CD14-positive monocyte (primary cell): ENCODE measurements at regions not wholly inside any gene's neighbourhood (a gene's known extent, or its start where the extent isn't known, plus 50 kb on each side); places are given as distances from the start of the nearest gene placed in this dataset.

ENCODE experiments used
- DNase-seq, 3 donors: peaks; one replicate each; pipeline ENCODE4 v3.0.0-alpha.2; 2011 to 2022
- H2AFZ ChIP-seq: 2 replicates; pipeline ENCODE4 v1.6.0; 2012; ENCODE audit warnings: mild to moderate bottlenecking, low read depth, low read length, inconsistent platforms; ENCODE audit not compliant: insufficient read depth, poor library complexity, severe bottlenecking
- H3K27ac ChIP-seq, 2 donors: 1 replicate in 1 of 2; 2 replicates in 1 of 2; pipeline ENCODE4 v1.5.1; 2012 to 2013; ENCODE audit warnings: low read length in 2 of 2, control low read depth in 1 of 2, inconsistent platforms in 1 of 2, low read depth in 1 of 2, mild to moderate bottlenecking in 1 of 2
- H3K27me3 ChIP-seq, 2 donors: one replicate each; pipeline versions ENCODE4 v1.6.0 to v1.6.1; 2011 to 2013; ENCODE audit warnings: low read length in 2 of 2; ENCODE audit not compliant: control insufficient read depth in 2 of 2, insufficient read depth in 2 of 2
- H3K36me3 ChIP-seq, 2 donors: replicated peaks in 1 of 2; 1 replicate in 1 of 2; 2 replicates in 1 of 2; pipeline versions ENCODE4 v1.5.1 to v1.6.1; 2012 to 2013; ENCODE audit warnings: low read length in 2 of 2, control low read depth in 1 of 2, inconsistent platforms in 1 of 2, mild to moderate bottlenecking in 1 of 2; ENCODE audit not compliant: insufficient read depth in 2 of 2, control insufficient read depth in 1 of 2
- H3K4me1 ChIP-seq, 2 donors: 1 replicate in 1 of 2; 2 replicates in 1 of 2; pipeline versions ENCODE4 v1.5.1 to v1.6.1; 2012 to 2013; ENCODE audit warnings: low read length in 2 of 2, control low read depth in 1 of 2, inconsistent platforms in 1 of 2, mild to moderate bottlenecking in 1 of 2, moderate library complexity in 1 of 2; ENCODE audit not compliant: insufficient read depth in 2 of 2, control insufficient read depth in 1 of 2
- H3K4me2 ChIP-seq: replicated peaks from 2 replicates; pipeline ENCODE3; 2012; ENCODE audit warnings: low read length, moderate library complexity, mild to moderate bottlenecking; ENCODE audit not compliant: poor library complexity, severe bottlenecking; ENCODE audit errors: extremely low read depth
- H3K4me3 ChIP-seq, 3 experiments: fragments of 200-600 bp in 1 of 3; sonication (generic) in 1 of 3; replicated peaks in 1 of 3; 1 replicate in 2 of 3; 2 replicates in 1 of 3; pipeline ENCODE4 v1.5.1; 2011 to 2013; ENCODE audit warnings: low read length in 3 of 3, mild to moderate bottlenecking in 3 of 3, control low read depth in 2 of 3, low read depth in 2 of 3, inconsistent platforms in 1 of 3, moderate library complexity in 1 of 3
- H3K79me2 ChIP-seq: 2 replicates; pipeline ENCODE4 v1.6.0; 2012; ENCODE audit warnings: mild to moderate bottlenecking, control low read depth, inconsistent platforms, low read length, moderate library complexity; ENCODE audit not compliant: insufficient read depth
- H3K9ac ChIP-seq: 2 replicates; pipeline ENCODE4 v1.6.0; 2017; ENCODE audit warnings: low read length, mild to moderate bottlenecking; ENCODE audit not compliant: insufficient read depth, poor library complexity, severe bottlenecking
- H3K9me3 ChIP-seq, 2 donors: replicated peaks in 1 of 2; 1 replicate in 1 of 2; 2 replicates in 1 of 2; pipeline versions ENCODE4 v1.5.1 to v1.6.1; 2012 to 2013; ENCODE audit warnings: low read length in 2 of 2, control low read depth in 1 of 2; ENCODE audit not compliant: control insufficient read depth in 1 of 2, insufficient read depth in 1 of 2
- H4K20me1 ChIP-seq: 2 replicates; pipeline ENCODE4 v1.6.0; 2012; ENCODE audit warnings: mild to moderate bottlenecking, low read length, control low read depth, moderate library complexity; ENCODE audit not compliant: insufficient read depth
- H3K27ac Mint-ChIP-seq, 7 donors: one replicate each; pipeline ENCODE4 v1.8.0; 2020; ENCODE audit warnings: mild to moderate bottlenecking in 7 of 7, mixed read lengths in 7 of 7, moderate library complexity in 6 of 7, inconsistent platforms in 2 of 7
- H3K27me3 Mint-ChIP-seq, 3 donors: one replicate each; pipeline ENCODE4 v1.8.0; 2021 to 2022; ENCODE audit warnings: low read depth in 3 of 3, mild to moderate bottlenecking in 3 of 3, mixed read lengths in 3 of 3, moderate library complexity in 3 of 3, inconsistent platforms in 1 of 3
- H3K36me3 Mint-ChIP-seq, 2 donors: one replicate each; pipeline ENCODE4 v1.8.0; 2020; ENCODE audit warnings: mixed read lengths in 2 of 2, inconsistent platforms in 1 of 2, mild to moderate bottlenecking in 1 of 2
- H3K4me1 Mint-ChIP-seq: one replicate; pipeline ENCODE4 v1.8.0; 2020; ENCODE audit warnings: mild to moderate bottlenecking, mixed read lengths
- H3K4me3 Mint-ChIP-seq, 2 donors: one replicate each; pipeline ENCODE4 v1.8.0; 2020; ENCODE audit warnings: mild to moderate bottlenecking in 2 of 2, mixed read lengths in 2 of 2, moderate library complexity in 1 of 2
- H3K9me3 Mint-ChIP-seq, 7 donors: one replicate each; pipeline ENCODE4 v1.8.0; 2020 to 2022; ENCODE audit warnings: mixed read lengths in 7 of 7, mild to moderate bottlenecking in 6 of 7, moderate library complexity in 6 of 7, inconsistent platforms in 2 of 7
- CTCF ChIP-seq: fragments of 200-600 bp; IDR thresholded peaks from one replicate; pipeline ENCODE4 v1.8.0; 2022; ENCODE audit warnings: antibody characterized with exemption, mild to moderate bottlenecking
- WGBS: methylation state at CpG from one replicate; pipeline ENCODE4 v1.1.5; 2013; ENCODE audit warnings: missing lambda C conversion rate; ENCODE audit not compliant: insufficient coverage; 5-methylcytosine and 5-hydroxymethylcytosine counted together
- intact Hi-C, 2 donors: fragments of 100-400 bp; cut with micrococcal nuclease; formaldehyde crosslinking; loops; one replicate each; pipeline versions ENCODE4 v1.15.0 to v1.15.1; 2023

- intact Hi-C loops: no loop called here
- H3K27me3 Mint-ChIP-seq: no peaks in the 10 kb centered on the region
- Histone ChIP-seq H3K36me3 (no peaks in the 10 kb centered on the region), H2AFZ (no peak overlapping the region), H3K9me3 (peaks cover 21 to 24% of the 10 kb centered on the region in 2 donors), H3K79me2 (no peaks in the 10 kb centered on the region), H3K9ac (no peak overlapping the region), H4K20me1 (no peaks in the 10 kb centered on the region), H3K27me3 (no peaks in the 10 kb centered on the region), H3K4me2 (no peak overlapping the region), H3K4me1 (no peaks in the 10 kb centered on the region), H3K4me3 (no peak overlapping the region), H3K27ac (no peak overlapping the region)
- no peak for TF ChIP-seq CTCF
- H3K4me1 Mint-ChIP-seq: no peaks in the 10 kb centered on the region
- H3K27ac Mint-ChIP-seq: no peak overlapping the region
- DNase-seq: no peak
- no peak overlapping the region for H3K4me3 Mint-ChIP-seq
- peaks cover 0 to 19% (median 9%) of the 10 kb centered on the region in 7 donors for H3K9me3 Mint-ChIP-seq
- no CpG with 5 or more reads among the region's 1 CpG for WGBS
- no peaks in the 10 kb centered on the region for H3K36me3 Mint-ChIP-seq
Measured at GRCh38 chr13:104111031-104111430, 1044.8 kb upstream of the SLC10A2 start.

GRCh38 chr13:104106705-104107393, 1040.6 kb upstream of the SLC10A2 start:
- Histone ChIP-seq H3K4me3 (no peak overlapping the region), H3K4me1 (no peaks in the 10 kb centered on the region), H3K4me2 (no peak overlapping the region), H3K9ac (no peak overlapping the region), H3K36me3 (no peaks in the 10 kb centered on the region), H3K79me2 (no peaks in the 10 kb centered on the region), H2AFZ (no peak overlapping the region), H3K9me3 (peaks cover 36 to 37% of the 10 kb centered on the region in 2 donors), H3K27ac (no peak overlapping the region), H3K27me3 (no peaks in the 10 kb centered on the region), H4K20me1 (no peaks in the 10 kb centered on the region)
- no peak for DNase-seq
- Mint-ChIP-seq H3K9me3 (peaks cover 2 to 29% (median 23%) of the 10 kb centered on the region in 7 donors), H3K36me3 (no peaks in the 10 kb centered on the region), H3K27ac (no peak overlapping the region), H3K4me3 (no peak overlapping the region), H3K27me3 (no peaks in the 10 kb centered on the region), H3K4me1 (no peaks in the 10 kb centered on the region)
- whole genome bisulfite sequencing: 90% methylated on average over 4 of the region's 9 CpGs
- intact Hi-C loops: no loop called here
- no peak for TF ChIP-seq CTCF
